Mesothelial cell of epicardium (in vitro differentiated cells): ENCODE measurements at regions not wholly inside any gene's neighbourhood (a gene's known extent, or its start where the extent isn't known, plus 50 kb on each side); places are given as distances from the start of the nearest gene placed in this dataset.

Experiments used
- DNase-seq, 2 experiments: peaks; one replicate each; pipeline ENCODE4 v3.0.0; 2021; ENCODE audit warnings: low spot score in 2 of 2; ENCODE audit not compliant: unreplicated experiment in 2 of 2
- H3K27ac Mint-ChIP-seq: 2 replicates; pipeline ENCODE4 v1.8.0; 2021; ENCODE audit warnings: mixed read lengths
- H3K27me3 Mint-ChIP-seq: 2 replicates; pipeline ENCODE4 v1.8.0; 2021; ENCODE audit warnings: low read depth, mixed read lengths
- H3K36me3 Mint-ChIP-seq: 2 replicates; pipeline ENCODE4 v1.8.0; 2021; ENCODE audit warnings: mixed read lengths
- H3K4me1 Mint-ChIP-seq: 2 replicates; pipeline ENCODE4 v1.8.0; 2021; ENCODE audit warnings: mixed read lengths
- H3K4me3 Mint-ChIP-seq: 2 replicates; pipeline ENCODE4 v1.8.0; 2021; ENCODE audit warnings: mild to moderate bottlenecking, moderate library complexity, mixed read lengths
- H3K9me3 Mint-ChIP-seq: 2 replicates; pipeline ENCODE4 v1.8.0; 2021; ENCODE audit warnings: mixed read lengths
- TF ChIP-seq, protein P1 (sequence below): fragments of 200-600 bp; sonication (generic); IDR thresholded peaks from one replicate; pipeline ENCODE4 v1.5.0; 2021; ENCODE audit warnings: antibody characterized with exemption; ENCODE audit not compliant: unreplicated experiment

DNA sequence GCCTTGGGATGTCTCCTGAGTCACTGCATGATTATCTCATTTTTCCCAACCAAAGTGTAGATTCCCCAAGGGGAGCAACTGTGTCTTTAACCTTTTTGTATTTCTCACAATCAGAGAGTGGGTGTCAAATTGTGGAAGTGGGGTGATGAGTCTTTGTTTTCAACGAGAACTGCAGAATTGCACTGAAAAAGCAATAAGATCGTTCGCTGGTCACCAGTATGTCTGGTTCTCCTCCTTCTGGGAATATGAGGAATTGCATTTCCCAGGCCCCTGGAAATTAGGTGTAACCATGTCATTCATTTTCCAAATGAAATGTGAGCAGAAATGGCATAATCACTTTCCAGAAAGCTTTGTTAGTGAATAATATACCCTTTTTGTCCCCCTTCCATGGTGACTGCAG lies 326.9 kb downstream of the GPAM start:
- no peak overlapping the region for H3K27ac Mint-ChIP-seq
- peaks cover 14% of the 10 kb centered on the region for H3K27me3 Mint-ChIP-seq
- no peak overlapping the region for H3K4me3 Mint-ChIP-seq
- no peak for DNase-seq
- no peaks in the 10 kb centered on the region for H3K36me3 Mint-ChIP-seq
- peaks cover 8% of the 10 kb centered on the region for H3K9me3 Mint-ChIP-seq
- TF ChIP-seq, protein P1, sequence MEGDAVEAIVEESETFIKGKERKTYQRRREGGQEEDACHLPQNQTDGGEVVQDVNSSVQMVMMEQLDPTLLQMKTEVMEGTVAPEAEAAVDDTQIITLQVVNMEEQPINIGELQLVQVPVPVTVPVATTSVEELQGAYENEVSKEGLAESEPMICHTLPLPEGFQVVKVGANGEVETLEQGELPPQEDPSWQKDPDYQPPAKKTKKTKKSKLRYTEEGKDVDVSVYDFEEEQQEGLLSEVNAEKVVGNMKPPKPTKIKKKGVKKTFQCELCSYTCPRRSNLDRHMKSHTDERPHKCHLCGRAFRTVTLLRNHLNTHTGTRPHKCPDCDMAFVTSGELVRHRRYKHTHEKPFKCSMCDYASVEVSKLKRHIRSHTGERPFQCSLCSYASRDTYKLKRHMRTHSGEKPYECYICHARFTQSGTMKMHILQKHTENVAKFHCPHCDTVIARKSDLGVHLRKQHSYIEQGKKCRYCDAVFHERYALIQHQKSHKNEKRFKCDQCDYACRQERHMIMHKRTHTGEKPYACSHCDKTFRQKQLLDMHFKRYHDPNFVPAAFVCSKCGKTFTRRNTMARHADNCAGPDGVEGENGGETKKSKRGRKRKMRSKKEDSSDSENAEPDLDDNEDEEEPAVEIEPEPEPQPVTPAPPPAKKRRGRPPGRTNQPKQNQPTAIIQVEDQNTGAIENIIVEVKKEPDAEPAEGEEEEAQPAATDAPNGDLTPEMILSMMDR = peak; percentile 21
- no peaks in the 10 kb centered on the region for H3K4me1 Mint-ChIP-seq

GRCh38 chr10:111865550-111865949 lies 318.0 kb downstream of the GPAM start:
- Mint-ChIP-seq H3K27ac (no peak overlapping the region), H3K4me1 (no peaks in the 10 kb centered on the region), H3K9me3 (no peaks in the 10 kb centered on the region), H3K27me3 (peaks cover 4% of the 10 kb centered on the region), H3K4me3 (no peak overlapping the region), H3K36me3 (no peaks in the 10 kb centered on the region)
- TF ChIP-seq, protein P1 = no peak
- DNase-seq = no peak

- H3K4me1 Mint-ChIP-seq = no peaks in the 10 kb centered on the region
- no peak for DNase-seq
- H3K27me3 Mint-ChIP-seq = peaks cover 6% of the 10 kb centered on the region
- no peak overlapping the region for H3K27ac Mint-ChIP-seq
- TF ChIP-seq, protein P1 = no peak
- H3K9me3 Mint-ChIP-seq = peaks cover 11% of the 10 kb centered on the region
- H3K36me3 Mint-ChIP-seq = no peaks in the 10 kb centered on the region
- H3K4me3 Mint-ChIP-seq = no peak overlapping the region
Measured at GRCh38 chr10:111871458-111871857, 312.1 kb downstream of the GPAM start.

DNA sequence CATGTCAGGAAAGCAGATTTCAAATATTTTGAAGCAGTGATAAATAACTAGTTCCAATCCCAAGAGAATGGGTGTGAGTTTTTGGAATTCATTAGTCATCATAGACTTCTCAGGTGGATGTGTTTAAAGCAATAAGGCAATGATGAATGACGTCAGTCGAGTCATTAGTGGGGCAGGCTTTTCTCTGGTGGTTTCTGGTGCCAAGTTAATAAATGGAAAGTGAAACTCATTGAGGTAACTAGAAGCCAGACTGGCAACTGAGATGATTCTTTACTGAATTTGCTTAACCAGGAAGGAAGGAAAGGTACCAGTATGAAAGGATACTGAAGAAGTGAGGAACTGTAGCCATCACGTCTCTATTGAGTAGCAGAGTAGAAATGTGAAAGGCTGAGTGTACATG lies 311.0 kb downstream of the GPAM start:
- no peaks in the 10 kb centered on the region for H3K4me1 Mint-ChIP-seq
- H3K4me3 Mint-ChIP-seq = no peak overlapping the region
- H3K27me3 Mint-ChIP-seq = peaks cover 6% of the 10 kb centered on the region
- no peak overlapping the region for H3K27ac Mint-ChIP-seq
- H3K9me3 Mint-ChIP-seq = peaks cover 16% of the 10 kb centered on the region
- no peak for DNase-seq
- TF ChIP-seq, protein P1 = no peak
- H3K36me3 Mint-ChIP-seq = no peaks in the 10 kb centered on the region

DNA sequence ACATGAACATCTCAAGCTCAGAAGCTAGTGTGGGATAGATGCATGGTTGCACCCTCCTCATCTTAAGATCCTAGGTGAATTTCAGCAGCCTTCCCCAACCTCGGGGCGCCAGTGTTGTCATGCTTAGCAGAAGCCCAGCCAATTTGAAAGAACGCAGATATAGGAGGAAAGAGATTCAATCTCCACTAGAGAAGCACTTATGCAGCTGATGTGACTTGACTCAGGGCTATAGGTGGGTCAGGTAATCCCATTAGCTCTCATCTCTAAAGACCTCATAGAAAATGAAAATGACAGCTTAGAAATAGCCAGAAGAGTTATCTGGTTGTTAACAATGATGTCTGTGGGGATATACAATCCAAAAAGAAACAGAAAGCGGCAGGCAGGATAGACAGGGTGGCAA lies 310.5 kb downstream of the GPAM start:
- Mint-ChIP-seq H3K27ac (no peak overlapping the region), H3K36me3 (no peaks in the 10 kb centered on the region), H3K9me3 (peaks cover 20% of the 10 kb centered on the region), H3K4me3 (no peak overlapping the region), H3K4me1 (no peaks in the 10 kb centered on the region), H3K27me3 (peaks cover 6% of the 10 kb centered on the region)
- TF ChIP-seq, protein P1 = no peak
- no peak for DNase-seq

DNA sequence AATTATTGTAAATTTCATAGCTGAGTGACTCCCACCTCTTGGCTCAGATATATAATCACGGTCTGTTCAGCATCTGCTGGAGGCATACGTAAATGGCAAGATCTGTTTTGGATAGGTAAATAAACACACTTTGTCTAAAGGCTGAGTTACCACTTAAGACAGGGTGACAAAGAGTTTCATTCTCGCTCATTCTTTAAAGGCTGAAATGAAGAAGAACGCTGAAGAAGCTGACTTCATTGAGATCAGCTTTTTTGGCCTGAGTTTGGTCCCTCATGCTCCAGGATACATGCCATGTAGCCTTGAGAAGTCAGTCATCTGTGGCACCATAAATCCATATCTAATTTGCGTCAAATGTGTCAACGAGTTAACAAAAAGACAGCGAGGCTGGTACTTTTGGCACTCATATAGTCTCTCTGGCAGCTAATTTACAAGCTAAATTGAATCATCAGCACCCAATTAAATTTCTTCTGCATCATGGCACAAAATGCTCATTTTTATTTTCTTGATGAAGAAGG lies 309.9 kb downstream of the GPAM start:
- H3K4me3 Mint-ChIP-seq = no peak overlapping the region
- H3K36me3 Mint-ChIP-seq = no peaks in the 10 kb centered on the region
- no peak for DNase-seq
- H3K27ac Mint-ChIP-seq = no peak overlapping the region
- H3K27me3 Mint-ChIP-seq = peaks cover 6% of the 10 kb centered on the region
- peaks cover 26% of the 10 kb centered on the region for H3K9me3 Mint-ChIP-seq
- TF ChIP-seq, protein P1 = no peak
- no peaks in the 10 kb centered on the region for H3K4me1 Mint-ChIP-seq
